HG03135 (cell line): ENCODE measurements at regions not wholly inside any gene's neighbourhood (a gene's known extent, or its start where the extent isn't known, plus 50 kb on each side); places are given as distances from the start of the nearest gene placed in this dataset.

Experiments used
- ATAC-seq: cut with Tn5 transposase; IDR thresholded peaks from one replicate; pipeline ENCODE4 v1.9.1; 2021; ENCODE audit warnings: mild to moderate bottlenecking, moderate library complexity; ENCODE audit not compliant: unreplicated experiment

DNA sequence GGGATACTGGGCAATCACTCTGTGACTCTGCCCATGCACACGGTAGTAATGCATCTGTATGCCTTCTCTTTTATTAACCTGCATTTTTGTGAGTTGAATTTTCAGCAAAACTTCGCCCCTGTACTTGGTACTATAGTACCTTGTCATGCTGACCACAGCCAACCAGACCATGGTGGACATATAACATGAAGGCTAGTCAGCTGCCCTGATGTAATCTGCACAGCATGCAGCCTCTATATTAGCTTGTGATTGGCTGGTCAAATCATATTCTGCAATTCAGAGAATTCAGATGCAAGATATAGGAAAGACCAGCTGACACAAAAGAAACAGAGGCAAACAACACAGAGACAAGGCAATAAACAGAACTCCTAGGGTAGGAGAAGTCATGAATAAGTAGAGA lies 200.9 kb upstream of the JARID2 start:
- ATAC-seq, result no peak

DNA sequence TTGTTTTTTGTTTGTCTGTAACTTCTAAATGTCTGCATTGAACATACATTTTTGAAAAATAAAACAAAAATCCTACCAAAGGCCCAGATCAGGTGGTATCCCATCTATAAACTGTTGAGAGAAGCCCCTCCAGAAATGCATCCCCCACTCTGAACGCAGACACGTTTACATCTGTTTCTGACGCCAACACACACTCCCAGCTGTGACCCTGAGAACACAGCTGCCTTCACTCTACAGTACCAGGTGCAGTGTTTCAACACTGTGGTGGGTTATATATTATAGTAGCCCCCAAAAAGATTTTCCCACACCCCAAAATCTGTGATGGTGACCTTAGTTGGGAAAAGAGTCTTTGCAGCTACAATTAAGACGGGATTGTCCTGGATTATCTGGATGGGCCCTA lies 199.1 kb upstream of the JARID2 start:
- ATAC-seq, result no peak

DNA sequence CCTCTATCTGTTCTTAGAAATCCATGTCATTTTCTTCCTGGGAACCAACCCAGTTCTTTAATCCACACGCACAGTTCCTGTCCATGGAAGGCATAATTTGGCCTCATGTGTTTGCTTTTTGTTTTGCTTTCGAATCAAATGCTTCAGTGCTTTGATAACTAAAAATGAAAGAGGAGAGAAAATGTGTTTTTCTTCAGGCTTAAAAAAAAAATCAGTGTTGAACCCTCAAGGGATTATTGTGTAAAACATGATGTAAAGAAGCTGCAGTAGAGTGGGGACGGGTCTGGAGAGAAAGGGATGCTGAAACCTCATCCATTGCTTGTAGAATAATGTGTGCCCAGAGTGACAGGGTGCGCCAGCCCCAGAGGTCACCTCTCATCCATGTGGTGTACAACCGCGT lies 197.5 kb upstream of the JARID2 start:
- ATAC-seq, result no peak

DNA sequence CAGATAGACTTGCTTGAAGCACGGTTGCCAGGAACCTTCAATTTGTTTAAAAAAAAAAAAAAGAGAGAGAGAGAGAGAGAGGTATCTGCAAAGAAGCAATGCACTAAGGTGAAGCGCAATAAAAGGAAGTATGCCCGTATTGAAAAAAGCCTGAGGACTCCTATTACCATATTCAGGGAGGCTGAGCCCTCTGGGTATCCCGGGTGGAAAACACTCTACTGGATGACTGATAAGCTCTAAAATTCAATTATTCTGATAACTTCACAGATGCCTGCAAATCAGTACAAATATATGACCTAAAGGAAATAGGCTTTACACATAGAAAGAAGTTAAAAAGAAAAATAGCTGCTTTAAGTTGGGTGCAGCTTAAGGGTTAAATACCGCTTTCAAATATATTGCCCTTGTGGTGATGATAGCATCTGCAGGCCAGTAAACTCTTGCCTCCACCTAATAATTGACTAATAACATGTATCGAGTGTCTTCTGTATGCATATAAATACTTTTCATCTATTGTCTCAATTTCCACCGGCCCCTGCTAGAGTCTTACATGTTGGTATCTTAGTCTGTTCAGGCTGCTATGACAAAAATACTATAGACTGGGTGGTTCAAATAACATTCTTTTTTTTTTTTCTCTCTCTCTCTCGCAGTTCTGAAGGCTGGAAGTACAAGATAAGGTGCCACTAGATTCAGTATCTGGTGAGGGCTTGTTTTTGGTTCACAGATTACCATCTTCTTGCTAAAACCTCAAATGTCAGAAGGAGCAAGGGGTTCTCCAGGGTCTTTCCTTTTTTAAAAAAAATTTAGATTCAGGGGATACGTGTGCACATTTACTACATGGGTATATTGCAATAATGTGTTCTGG lies 187.4 kb upstream of the JARID2 start:
- ATAC-seq, result no peak

DNA sequence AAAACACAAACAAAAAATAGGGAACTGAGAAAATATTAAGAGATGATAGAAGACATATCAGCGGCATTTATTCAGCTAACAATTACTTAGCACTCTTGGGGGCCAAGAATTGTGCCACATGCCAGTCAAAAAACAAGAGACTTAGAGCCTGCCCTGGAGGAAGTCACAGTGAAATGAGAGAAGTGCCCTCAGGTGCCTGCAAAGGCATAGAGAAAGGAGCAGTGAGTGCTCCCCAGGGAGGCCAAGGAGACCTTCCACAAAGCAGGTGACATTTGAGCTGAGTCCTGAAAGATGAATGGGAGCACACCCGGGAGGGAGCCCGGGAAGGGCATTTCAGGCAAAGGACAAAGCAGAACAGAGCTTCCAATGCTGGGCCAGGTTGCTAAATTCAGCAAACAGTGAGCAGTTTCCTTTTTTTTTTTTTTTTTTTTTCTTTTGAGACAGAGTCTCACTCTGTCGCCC lies 184.7 kb upstream of the JARID2 start:
- ATAC-seq, result no peak

DNA sequence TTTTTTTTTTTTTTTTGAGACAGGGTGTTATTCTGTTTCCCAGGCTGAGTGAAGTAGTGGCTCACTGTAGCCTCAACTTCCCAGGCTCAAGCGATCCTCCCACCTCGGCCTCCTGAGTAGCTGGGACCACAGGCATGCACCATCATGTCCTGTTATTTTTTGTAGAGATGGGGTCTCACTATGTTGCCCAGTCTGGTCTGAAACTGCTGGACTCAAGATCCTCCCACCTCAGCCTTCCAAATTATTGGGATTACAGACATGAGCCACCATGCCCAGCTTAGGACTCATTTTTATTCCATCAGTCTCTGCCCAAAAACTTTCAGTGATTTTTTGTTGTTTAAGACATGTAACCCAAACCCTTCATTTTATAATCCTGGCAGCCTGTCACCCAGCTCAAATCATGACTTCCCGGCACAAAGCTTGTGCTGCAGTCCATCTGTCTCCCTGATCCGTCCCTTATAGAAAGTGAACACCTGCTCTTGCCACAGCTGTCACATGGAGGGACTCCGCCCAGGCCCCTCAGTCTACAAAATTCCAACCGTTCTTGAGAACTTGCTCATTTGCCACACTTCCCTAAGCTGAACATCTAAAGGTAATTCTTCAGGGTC lies 183.9 kb upstream of the JARID2 start:
- ATAC-seq, result no peak

DNA sequence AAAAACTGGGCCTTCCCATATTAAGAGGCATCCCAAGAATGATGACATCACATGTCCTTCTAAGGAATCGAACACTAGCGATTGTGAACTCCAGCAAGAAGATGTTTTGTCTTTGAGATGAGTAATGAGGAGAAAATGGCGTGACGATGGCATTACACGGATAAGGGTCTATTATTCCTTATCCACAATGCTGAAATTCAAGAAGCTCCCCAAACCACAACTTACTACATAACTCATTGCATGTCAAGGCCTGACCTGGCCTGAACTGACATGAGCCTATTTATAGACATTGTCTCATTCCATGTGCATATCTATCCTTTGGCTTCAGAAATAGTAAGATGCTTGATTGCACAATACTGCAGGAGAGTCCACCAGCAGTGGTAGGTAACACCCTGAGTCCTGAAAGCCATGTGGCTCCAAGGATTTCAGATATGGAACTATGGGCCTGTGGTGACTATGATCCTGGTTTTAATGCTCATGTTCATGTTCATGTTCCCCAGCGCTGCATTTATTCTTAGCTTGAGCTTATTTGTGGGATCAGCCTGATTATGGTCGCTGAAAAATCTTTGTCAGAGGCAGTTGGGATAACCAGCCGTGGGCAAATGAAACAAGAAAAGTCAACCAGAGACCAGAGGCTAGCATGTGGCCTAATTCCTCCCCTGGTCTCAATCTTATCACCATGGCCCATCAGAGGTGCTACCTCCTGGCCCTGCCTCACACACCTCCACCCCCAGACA lies 183.2 kb upstream of the JARID2 start:
- no peak for ATAC-seq

DNA sequence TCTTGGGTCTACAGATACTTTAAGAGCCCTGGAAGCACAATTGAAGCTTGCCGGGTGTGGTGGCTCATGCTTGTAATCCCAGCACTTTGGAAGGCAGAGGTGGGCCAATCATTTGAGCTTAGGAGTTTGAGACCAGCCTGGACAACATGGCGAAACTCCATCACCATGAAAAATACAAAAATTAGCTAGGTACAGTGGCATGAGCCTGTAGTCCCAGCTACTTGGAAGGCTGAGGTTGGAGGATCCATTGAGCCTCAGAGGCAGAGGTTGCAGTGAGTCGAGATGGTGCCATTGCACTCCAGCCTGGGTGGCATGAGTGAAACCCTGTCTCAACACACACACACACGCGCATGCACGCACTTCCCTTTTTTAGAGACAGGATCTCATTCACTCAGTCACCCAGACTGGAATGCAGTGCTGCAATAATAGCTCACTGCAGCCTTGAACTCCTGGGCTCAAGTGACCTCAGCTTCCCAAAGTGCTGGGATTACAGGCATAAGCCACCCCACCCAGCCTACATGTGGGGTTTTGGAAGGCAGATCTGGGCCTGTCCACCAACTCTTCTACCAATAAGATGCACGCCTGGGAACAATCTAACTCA lies 182.5 kb upstream of the JARID2 start:
- no peak for ATAC-seq

DNA sequence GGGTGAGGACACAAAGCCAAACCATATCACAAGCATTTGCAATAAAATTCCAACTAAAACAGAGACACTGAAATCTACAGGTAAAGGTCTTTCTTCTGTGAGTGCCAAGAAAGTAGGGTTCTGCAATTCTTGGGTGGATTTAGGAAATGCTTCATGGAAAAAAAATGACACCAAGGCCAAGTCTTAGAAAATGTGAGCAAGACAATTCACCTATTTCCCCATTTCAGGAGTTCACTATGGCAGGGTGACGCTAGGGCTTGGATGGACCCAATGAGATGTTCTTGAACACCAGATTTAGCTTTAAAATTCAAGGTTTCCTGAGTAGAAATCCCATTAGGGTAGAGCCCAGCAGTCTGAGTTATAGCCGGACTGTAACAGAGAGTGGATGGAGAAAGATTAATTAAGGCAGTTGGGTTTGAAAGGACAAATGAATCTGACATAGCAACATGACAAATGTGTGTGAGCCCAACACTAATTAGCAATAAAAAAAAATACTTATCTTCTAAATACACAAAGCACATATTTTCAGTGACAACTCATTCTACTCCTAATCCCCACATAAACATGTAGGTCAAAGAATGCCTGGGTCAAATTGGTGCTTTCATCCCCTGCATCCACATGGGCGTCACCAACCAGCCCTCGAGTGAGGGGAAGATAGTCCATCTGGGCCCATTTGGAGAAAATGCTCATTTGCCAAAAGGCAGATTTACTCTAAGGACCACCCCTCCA lies 180.4 kb upstream of the JARID2 start:
- ATAC-seq, result no peak

DNA sequence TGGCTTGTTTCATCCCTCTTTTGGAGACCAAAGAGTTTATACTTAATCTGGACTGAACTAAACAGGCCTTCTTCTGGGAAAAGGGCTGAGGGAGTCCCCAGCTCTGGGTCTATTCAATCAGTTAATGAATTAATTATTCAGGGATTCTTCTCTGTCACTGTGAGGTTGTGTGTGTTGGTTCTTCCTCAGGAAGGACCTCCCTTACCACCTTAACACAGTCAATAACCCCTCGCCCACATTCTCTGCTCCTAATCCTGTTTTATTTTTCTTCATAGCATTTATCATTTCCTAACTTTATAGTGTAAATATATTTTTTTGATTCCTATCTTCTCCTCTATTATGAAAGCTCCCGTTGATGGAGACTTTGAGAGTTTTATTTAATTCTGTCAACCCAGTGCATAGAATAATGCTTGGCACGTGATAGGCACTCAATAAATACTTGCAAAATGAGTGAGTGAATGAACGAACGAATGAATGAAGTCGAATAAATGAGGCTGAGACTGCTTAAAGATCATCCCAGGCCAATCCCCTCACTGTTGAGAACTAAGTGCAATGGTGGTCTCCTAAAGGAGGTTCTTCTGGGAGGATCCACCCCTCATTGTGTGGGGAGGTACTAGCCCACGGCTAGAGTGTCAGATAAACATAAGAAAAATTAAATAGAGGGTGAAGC lies 179.6 kb upstream of the JARID2 start:
- ATAC-seq, result no peak

DNA sequence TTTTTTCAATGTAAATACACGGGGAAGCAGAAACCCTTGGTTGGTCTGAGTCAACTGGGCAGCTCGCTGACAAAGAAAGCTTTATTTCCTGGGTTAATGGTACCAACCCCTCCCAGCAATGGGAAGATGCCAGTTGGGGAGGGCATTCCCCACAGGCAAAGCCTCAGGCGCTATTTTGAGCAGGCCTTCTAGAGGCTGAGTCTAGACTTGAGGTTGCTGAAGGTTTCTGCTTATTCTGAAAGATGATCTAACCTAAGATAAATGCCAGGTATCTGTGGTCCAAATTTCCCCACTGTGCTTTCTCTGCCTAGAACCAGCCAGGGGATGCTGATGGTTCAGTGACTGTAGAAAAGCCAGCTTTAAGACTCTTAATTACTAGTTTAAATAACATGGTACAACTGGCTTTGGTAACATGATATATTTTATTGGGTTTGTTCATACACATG lies 172.5 kb upstream of the JARID2 start:
- ATAC-seq, result no peak

DNA sequence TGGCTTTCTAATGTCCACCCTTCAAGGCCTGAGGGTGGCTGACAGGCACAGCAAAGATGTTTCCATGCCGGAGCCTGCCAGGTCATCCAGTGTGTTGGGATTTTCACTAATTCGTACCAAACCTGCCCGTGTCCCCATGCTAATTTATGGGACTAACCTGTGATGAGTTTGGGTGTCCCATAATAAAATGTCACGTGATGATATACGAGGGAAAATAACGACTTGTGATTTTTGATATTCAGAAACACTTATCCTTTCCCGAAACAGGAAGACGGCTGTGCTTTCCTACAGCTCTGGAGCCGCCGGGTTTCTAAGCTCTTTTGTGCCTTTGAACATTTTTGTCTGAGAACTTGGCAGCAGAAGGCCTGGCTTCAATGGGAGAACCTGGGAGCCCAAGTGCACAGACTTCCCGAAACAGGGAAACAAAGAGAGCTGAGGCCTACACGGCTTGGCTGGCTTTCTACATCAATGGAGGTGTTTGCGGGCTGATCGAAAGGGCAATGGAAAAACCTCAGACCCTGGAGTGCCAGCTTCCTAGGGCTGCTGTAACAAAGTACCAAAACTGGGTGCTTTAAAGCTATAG lies 171.9 kb upstream of the JARID2 start:
- no peak for ATAC-seq

DNA sequence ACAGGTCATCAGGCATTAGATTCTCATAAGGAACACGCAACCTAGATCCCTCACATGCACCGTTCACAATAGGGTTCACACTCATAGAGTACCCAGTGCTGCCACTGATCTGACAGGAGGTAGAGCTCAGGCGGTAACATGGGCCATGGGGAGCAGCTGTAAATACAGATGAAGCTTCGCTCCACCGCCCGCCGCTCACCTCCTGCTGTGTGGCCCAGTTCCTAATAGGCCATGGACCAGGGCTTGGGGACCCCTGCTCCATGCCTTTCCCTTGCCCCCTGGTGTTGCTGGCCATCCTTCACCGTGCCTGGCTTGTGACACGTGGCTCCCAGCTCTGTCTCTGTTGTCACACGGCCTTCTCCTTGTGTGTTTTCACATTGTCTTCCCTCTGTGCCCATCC lies 171.1 kb upstream of the JARID2 start:
- ATAC-seq, result no peak

DNA sequence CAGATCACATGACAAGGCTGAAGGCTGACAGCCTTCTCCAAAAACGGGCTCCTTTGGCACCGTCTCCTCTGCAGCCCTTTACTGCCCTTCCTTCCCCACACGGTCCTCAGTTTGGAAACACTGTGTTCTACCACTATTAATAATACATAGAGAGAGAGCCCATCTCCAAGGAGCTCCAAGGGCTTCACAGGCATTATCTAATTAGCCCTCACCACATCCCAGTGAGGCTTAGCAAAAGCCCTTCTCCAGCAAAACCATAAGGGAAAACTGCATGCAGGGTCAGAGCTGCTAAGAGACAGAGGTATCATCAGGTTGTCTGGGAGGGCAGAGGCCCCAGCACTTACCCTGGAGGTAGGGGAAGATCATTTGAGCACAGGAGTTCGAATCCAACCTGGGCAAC lies 169.3 kb upstream of the JARID2 start:
- no peak for ATAC-seq

DNA sequence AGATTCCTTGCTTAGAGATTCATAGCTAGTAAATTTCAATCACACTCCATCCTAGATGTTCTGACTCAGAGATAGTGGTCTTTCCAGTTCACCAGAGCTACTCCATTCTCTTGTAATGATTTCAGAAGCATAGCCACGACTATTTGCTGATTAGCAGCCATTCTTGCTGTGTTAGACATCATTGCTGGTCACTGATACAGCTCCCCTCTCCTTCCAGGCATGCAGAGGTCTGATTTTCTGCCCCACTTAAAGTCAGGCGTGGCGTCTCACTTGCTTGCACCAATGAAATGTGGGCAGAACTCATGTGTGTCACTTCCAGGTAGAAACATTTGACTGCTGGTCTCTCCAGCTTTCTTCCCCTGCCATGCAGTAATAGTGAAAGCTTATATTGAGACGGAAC lies 168.9 kb upstream of the JARID2 start:
- ATAC-seq, result no peak

DNA sequence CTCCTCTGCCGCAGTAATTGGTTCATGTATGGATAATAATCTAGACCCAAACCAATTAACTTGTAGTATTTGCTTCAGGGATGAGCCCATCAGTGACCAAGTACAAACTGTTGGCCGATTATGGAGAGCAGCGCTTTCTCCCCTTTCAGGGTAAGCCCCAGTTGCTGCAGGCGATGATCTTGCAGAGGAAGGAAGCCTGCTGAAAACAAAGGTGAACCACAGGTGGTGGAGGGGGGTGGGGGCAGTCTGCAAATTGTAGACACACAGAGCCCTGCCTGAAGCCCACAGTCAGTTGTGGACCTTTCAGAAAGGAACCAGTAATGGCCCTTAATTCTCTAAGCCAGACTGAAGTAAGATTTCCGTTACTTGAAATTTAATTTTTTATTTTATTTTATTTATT lies 167.9 kb upstream of the JARID2 start:
- no peak for ATAC-seq

DNA sequence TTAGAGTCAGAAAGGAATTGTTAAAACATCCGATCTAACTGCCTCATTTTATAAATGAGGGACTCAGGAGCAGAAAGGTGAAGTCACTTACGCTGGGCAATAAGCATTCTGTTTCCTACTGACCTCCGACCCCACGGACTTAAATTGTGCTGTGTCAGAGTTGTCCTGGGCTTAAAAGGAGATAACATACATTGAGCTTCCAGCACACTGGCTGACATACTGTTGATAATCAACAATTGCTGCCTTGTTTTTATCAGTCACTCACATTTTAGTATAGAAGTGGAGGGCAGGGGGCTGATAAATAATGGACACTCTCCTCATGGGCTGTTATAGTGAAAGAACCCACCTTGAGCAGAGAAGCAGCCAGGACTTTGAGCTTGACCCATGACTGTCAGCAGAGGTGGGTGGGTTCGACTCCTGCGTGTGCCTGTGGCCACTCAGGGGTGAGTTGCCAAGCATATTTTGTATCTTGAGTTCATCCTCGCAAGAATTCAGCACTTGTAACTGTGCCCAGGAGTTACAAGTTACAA lies 166.5 kb upstream of the JARID2 start:
- no peak for ATAC-seq

DNA sequence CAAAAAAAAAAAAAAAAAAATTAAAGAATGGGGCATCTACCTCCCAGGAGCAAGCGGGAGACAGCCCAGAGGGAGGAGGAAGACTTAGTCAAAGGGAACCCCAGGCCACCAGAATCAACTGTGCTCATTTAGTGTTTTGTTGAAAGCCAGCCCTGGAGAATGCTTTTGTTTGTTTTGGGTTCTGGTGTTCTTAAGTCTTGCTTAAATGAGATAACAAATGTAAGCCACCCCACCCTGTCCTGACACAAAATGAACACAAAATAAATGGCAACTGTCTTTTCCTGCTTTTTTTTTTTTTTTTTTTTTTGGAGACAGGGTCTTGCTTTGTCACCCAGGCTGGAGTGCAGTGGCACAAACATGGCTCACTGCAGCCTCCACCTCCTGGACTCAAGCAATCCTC lies 165.0 kb upstream of the JARID2 start:
- ATAC-seq, result no peak

DNA sequence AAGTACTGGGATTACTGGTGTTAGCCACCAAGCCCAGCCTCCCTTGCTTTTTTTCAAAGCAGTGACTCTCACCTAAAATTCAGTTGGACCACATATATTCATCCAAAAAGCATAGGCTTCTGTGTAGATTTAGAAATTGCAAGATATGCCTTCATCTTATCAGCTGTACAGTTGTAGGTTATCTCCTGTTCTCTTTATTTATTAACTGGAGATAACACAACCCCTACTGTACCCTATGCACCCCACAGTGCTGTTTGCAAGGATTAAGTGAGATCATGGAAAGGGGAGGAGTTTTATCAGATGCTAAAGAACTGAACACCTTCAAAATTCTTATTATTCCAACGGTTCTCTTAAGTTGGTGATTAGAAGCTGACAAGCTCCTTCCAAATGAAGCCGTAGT lies 164.4 kb upstream of the JARID2 start:
- no peak for ATAC-seq

DNA sequence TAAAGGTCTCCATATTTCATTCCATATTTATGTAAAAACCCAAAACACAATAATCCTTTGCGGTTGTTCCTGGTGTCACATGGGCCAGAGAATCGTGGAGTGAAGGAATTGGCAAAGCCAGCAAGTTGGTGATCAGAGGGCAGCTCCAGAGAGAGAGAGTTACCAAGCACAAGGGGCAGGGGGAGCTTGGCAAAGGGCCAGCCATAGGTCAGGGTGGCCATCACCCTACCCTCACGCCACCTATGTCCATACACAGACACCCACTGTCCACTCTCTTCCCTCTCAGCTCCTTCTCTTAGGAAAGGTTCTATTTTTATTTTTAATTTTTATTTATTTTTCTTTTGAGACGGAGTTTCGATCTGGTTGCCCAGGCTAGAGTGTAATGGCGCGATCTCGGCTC lies 163.2 kb upstream of the JARID2 start:
- ATAC-seq, result no peak
